GM23248 (cell line): ENCODE measurements at regions not wholly inside any gene's neighbourhood (a gene's known extent, or its start where the extent isn't known, plus 50 kb on each side); places are given as distances from the start of the nearest gene placed in this dataset.

Experiments
- EZH2 ChIP-seq: fragments of 200-600 bp; sonication (generic); IDR thresholded peaks from 2 replicates; pipeline ENCODE4 v1.6.1; 2018; ENCODE audit warnings: antibody characterized with exemption, mild to moderate bottlenecking; ENCODE audit not compliant: insufficient read depth, poor library complexity, severe bottlenecking
- EZH2phosphoT487 ChIP-seq: fragments of 200-600 bp; sonication (generic); IDR thresholded peaks from 2 replicates; pipeline ENCODE4 v1.6.1; 2018; ENCODE audit warnings: antibody characterized with exemption, moderate library complexity, mild to moderate bottlenecking, low read depth; ENCODE audit not compliant: insufficient read depth

- no peak for TF ChIP-seq EZH2
- no peak for TF ChIP-seq EZH2phosphoT487
Measured at GRCh38 chr13:53513226-53513625, 484.6 kb downstream of the OLFM4 start.
